ENCODE measurements at regions not wholly inside any gene's neighbourhood (a gene's known extent, or its start where the extent isn't known, plus 50 kb on each side); places are given as distances from the start of the nearest gene placed in this dataset.

- no peak for TF ChIP-seq CTCF (IDR thresholded peaks at IDR 0.05; ENCODE audit: low read length)
- TF ChIP-seq EZH2 (IDR thresholded peaks at IDR 0.05; ENCODE audit: borderline replicate concordance, low read length) = no peak
Observed at GRCh38 chr4:11158971-11159370, 269.7 kb downstream of the HS3ST1 start.

Data from OCI-LY1 (cell line).